22Rv1 (cell line): ENCODE measurements at regions not wholly inside any gene's neighbourhood (a gene's known extent, or its start where the extent isn't known, plus 50 kb on each side); places are given as distances from the start of the nearest gene placed in this dataset.
A peak's percentile ranks its signal among the peaks of the same experiment; 100 is the strongest.

Source experiments
- H3K27ac ChIP-seq: fragments of 450-650 bp; 2 replicates; pipeline ENCODE4 v1.5.1; 2017
- ZFX ChIP-seq: fragments of 450-650 bp; IDR thresholded peaks from 2 replicates; pipeline ENCODE4 v1.6.1; 2017; ENCODE audit warnings: antibody characterized with exemption, borderline replicate concordance
- TF ChIP-seq, protein P1 (sequence below): fragments of 450-650 bp; IDR thresholded peaks from 2 replicates; pipeline ENCODE4 v1.5.1; 2017; ENCODE audit warnings: mild to moderate bottlenecking

DNA sequence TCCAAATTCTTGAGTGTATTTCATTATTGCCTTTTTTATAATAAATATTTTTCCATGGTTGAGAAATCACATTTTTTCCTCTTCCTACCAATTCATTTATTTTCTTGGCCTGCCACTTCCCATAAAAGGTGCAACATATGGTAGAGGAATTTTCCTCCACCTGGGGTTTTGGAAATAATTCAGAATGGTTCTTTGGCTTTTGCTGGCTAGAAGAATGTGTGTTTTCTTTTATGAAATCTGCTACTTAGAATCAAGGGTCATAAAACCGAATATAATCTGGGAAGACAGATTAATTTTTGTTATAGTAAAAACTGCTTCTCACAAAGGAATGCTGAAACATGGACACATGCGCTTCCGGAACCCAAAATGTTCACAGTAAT lies 54.0 kb upstream of the POMGNT2 start:
- TF ChIP-seq, protein P1, sequence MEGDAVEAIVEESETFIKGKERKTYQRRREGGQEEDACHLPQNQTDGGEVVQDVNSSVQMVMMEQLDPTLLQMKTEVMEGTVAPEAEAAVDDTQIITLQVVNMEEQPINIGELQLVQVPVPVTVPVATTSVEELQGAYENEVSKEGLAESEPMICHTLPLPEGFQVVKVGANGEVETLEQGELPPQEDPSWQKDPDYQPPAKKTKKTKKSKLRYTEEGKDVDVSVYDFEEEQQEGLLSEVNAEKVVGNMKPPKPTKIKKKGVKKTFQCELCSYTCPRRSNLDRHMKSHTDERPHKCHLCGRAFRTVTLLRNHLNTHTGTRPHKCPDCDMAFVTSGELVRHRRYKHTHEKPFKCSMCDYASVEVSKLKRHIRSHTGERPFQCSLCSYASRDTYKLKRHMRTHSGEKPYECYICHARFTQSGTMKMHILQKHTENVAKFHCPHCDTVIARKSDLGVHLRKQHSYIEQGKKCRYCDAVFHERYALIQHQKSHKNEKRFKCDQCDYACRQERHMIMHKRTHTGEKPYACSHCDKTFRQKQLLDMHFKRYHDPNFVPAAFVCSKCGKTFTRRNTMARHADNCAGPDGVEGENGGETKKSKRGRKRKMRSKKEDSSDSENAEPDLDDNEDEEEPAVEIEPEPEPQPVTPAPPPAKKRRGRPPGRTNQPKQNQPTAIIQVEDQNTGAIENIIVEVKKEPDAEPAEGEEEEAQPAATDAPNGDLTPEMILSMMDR: no peak
- TF ChIP-seq ZFX: no peak
- H3K27ac ChIP-seq: no peak overlapping the region

GRCh38 chr3:43159131-43159875 lies 53.4 kb upstream of the POMGNT2 start:
- no peak overlapping the region for H3K27ac ChIP-seq
- TF ChIP-seq, protein P1: no peak
- TF ChIP-seq ZFX: no peak

DNA sequence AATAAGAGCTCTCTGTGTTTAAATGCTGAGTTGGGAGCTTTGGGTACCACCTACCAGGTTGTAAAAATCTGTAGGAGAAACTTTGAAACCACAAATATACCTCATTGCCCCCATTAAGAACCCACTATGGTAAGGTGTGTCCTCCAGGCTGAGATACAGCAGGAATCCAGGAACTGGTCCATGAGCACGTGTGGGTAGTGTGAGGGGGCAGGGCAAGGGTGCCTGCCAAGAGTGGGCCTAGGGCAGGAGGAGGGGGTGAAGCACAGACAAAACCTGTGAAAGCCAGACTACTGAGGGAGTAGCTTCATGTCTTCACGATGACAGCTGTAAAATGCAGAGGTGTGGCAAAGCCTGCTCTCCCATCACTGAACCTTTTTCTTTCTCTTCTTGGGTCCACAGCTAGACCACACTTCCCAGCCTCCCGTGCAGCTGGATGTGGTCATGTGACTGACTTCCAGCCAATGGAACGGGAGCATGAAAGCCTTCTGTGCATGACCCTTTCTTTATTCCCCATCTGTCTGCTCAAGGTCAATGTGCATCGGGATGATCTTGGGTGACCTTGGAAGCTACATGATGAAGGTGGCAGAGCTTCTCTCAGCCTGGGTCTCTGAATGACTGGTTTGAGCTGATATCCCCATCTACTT lies 51.1 kb upstream of the POMGNT2 start:
- no peak overlapping the region for H3K27ac ChIP-seq
- no peak for TF ChIP-seq ZFX
- TF ChIP-seq, protein P1: no peak

GRCh38 chr3:43155464-43156121 lies 49.7 kb upstream of the POMGNT2 start:
- no peak overlapping the region for H3K27ac ChIP-seq
- TF ChIP-seq, protein P1: peak; percentile 77
- no peak for TF ChIP-seq ZFX
